GM12873 (cell line): ENCODE measurements at regions not wholly inside any gene's neighbourhood (a gene's known extent, or its start where the extent isn't known, plus 50 kb on each side); places are given as distances from the start of the nearest gene placed in this dataset.

ENCODE experiments used
- TF ChIP-seq, protein P1 (sequence below): IDR thresholded peaks from 2 replicates; pipeline ENCODE4 v1.5.1; 2012; ENCODE audit warnings: low read depth, mild to moderate bottlenecking, moderate library complexity, low read length, control low read depth; ENCODE audit not compliant: insufficient read depth; ENCODE audit errors: missing control alignments

DNA sequence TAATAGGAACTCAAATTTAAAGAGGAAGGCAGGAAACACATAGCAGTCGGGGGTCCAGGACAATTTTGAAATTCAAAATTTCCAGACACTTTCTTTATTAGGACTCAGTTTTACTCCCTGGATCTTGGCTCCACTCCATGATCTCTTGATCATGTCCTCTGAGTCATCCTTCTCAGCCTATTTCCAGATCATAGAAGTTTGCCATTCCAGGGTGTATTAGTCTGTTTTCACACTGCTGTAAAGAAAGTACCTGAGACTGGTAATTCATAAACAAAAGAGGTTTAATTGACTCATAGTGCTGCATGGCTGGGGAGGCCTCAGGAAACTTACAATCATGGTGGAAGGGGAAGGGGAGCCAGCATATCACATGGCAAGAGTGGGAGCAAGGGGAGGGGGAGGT, 564.7 kb upstream of the ACTRT1 start:
- TF ChIP-seq, protein P1, sequence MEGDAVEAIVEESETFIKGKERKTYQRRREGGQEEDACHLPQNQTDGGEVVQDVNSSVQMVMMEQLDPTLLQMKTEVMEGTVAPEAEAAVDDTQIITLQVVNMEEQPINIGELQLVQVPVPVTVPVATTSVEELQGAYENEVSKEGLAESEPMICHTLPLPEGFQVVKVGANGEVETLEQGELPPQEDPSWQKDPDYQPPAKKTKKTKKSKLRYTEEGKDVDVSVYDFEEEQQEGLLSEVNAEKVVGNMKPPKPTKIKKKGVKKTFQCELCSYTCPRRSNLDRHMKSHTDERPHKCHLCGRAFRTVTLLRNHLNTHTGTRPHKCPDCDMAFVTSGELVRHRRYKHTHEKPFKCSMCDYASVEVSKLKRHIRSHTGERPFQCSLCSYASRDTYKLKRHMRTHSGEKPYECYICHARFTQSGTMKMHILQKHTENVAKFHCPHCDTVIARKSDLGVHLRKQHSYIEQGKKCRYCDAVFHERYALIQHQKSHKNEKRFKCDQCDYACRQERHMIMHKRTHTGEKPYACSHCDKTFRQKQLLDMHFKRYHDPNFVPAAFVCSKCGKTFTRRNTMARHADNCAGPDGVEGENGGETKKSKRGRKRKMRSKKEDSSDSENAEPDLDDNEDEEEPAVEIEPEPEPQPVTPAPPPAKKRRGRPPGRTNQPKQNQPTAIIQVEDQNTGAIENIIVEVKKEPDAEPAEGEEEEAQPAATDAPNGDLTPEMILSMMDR: no peak

DNA sequence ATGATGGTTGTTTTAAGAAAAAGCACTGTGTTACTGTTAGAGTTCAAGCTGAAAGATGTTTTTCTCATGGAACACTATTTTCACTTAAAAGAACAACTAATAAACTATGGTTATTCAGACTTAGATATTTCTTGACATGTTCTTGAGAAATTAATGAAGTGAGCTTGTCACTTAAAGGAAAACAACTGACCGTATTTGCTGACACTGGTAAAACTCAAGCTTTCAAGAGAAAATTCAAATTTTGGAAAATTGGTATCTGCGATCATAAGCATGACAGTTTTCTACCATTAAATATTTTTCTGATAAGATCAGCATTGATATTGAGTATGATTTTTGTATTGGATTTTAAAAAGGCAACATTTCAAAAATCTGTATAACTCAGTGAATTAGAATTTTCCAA, 549.5 kb upstream of the ACTRT1 start:
- TF ChIP-seq, protein P1: no peak

DNA sequence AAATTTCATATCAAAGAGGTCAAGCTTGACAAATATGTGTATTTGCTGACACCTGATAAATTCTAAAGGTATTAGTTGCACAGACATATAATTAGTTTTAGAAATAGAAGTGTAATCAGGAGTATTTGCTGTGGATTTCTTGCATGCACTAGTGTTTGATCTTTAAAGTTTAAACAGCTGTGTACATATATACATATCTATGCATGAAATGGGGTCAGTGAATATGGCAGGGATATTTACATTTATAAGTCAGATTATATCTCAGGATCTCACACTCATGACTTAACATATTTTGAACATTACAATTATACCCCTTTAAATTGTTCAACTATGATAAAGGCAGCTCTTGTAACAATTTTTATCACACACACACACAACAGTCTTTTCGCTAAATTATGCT, 547.4 kb upstream of the ACTRT1 start:
- TF ChIP-seq, protein P1: no peak

DNA sequence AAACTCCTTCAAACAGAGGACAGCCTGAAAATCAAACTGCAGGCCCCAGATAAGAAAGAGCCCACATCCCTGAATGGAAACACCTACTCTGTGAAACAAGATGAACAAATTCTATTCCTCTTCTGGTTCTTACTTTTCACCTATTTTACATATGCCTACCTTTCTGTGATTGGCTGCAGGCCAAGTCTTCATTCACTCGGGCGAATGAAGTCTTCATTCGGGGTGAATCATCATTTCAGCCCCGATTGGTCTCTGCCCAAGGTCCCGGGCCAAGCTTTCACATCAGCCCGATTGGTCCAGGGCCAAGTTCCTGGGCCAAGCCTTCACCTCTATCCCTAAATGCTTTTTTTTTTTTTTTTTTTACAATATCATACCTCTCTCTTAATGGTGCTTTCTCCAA, 529.8 kb upstream of the ACTRT1 start:
- TF ChIP-seq, protein P1: no peak

DNA sequence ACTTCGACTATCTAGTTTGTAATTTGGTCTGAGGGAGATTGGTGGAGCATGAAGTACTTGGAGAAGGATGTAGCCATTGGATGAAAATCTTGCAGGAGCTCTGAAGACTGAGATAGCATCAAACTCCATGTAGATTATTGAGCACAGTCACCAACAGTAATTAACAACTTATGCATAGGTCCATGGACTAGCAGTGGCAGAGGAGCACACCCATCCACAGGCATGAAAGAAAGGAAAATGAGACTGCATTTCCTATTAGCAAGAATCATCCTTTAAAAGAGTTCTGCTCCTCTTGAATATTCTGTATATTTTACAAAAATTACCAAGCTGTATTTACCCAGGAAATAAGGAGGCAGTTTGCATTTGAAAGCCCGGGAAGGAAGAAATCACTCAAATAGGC, 529.4 kb upstream of the ACTRT1 start:
- TF ChIP-seq, protein P1: no peak

DNA sequence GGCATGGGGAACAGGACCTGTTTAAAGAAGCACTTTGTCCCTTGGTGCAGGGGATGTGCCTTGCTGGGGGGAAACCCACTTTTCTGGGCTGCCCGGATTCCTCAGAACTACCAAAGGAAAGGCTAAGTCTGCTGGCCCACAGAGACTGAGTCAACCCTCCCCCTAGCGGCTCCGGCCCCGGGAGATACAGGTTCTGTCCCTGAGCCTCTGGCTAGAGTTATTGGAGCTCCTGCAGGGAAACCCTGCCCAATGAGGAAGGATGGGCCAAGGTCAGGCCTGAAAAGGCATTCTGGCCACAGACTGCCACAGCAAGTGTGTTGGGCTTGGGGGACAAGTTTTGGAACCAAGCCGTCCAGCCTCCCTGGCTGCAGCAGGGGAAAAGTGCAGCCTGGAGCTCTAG, 490.9 kb upstream of the ACTRT1 start:
- TF ChIP-seq, protein P1: no peak

DNA sequence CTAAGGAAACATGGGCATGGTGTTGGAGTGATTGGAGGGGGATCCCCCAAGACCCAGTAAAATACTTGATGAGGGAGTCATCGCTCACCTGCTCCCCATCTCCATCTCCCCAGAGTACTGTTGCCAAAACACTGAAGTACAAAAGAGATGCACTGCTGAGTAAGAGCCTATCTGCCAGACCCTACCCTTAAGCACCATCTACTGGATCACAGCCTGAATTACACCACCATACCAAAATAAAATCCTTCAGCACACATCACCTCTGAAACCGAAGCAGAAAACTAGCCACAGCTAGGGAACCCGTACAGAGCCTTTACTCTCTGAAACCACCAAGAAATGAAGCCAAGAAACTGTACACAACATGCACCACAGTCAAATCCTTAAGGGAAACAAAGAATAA, 466.3 kb upstream of the ACTRT1 start:
- TF ChIP-seq, protein P1: peak; percentile 58
